Peyer's patch (tissue), 4 donors: ENCODE measurements at regions not wholly inside any gene's neighbourhood (a gene's known extent, or its start where the extent isn't known, plus 50 kb on each side); places are given as distances from the start of the nearest gene placed in this dataset.

Experiments
- DNase-seq, 3 donors: peaks; one replicate each; pipeline ENCODE4 v3.0.0-alpha.2; 2017 to 2019
- H3K27ac ChIP-seq, 4 donors: fragments of 200-600 bp; sonication (generic); one replicate each; pipeline ENCODE4 v1.5.1; 2016 to 2019
- H3K27me3 ChIP-seq, 2 donors: fragments of 200-600 bp; sonication (generic); one replicate each; pipeline ENCODE4 v1.5.1; 2019
- H3K36me3 ChIP-seq, 3 donors: fragments of 200-600 bp; sonication (generic); one replicate each; pipeline ENCODE4 v1.5.1; 2016 to 2019
- H3K4me1 ChIP-seq, 4 donors: fragments of 200-600 bp; sonication (generic); one replicate each; pipeline ENCODE4 v1.5.1; 2016 to 2019
- H3K4me3 ChIP-seq, 4 donors: fragments of 200-600 bp; sonication (generic); 1 replicate in 3 of 4; 2 replicates in 1 of 4; pipeline ENCODE4 v1.5.1; 2016 to 2019; ENCODE audit warnings: mild to moderate bottlenecking in 1 of 4
- H3K9me3 ChIP-seq, 4 donors: fragments of 200-600 bp; sonication (generic); one replicate each; pipeline ENCODE4 v1.5.1; 2016 to 2019; ENCODE audit warnings: mild to moderate bottlenecking in 1 of 4
- CTCF ChIP-seq, 6 experiments: fragments of 450-650 bp in 4 of 6; fragments of 200-600 bp in 2 of 6; sonication (generic) in 1 of 6; IDR thresholded peaks; one replicate each; pipeline ENCODE4 v1.5.1; 2017 to 2019; ENCODE audit warnings: antibody characterized with exemption in 6 of 6, mild to moderate bottlenecking in 3 of 6, moderate library complexity in 1 of 6
- POLR2A ChIP-seq, 2 donors: fragments of 450-650 bp; IDR thresholded peaks; one replicate each; pipeline ENCODE4 v1.5.1; 2017; ENCODE audit warnings: antibody characterized with exemption in 2 of 2, mild to moderate bottlenecking in 2 of 2, moderate library complexity in 2 of 2

GRCh38 chr10:123454987-123455386, 211.2 kb upstream of the GPR26 start:
- H3K4me1 ChIP-seq: no peaks in the 10 kb centered on the region
- H3K27me3 ChIP-seq: no peaks in the 10 kb centered on the region
- H3K36me3 ChIP-seq: no peaks in the 10 kb centered on the region
- H3K27ac ChIP-seq: no peak overlapping the region
- no peak for TF ChIP-seq POLR2A (IDR thresholded peaks at IDR 0.05)
- no peak for TF ChIP-seq CTCF (IDR thresholded peaks at IDR 0.05)
- no peak overlapping the region for H3K4me3 ChIP-seq
- no peak for DNase-seq
- H3K9me3 ChIP-seq: no peaks in the 10 kb centered on the region

GRCh38 chr10:123455861-123456260, 210.3 kb upstream of the GPR26 start:
- Histone ChIP-seq H3K4me3 (no peak overlapping the region), H3K9me3 (no peaks in the 10 kb centered on the region), H3K27me3 (no peaks in the 10 kb centered on the region), H3K27ac (no peak overlapping the region), H3K4me1 (no peaks in the 10 kb centered on the region), H3K36me3 (no peaks in the 10 kb centered on the region)
- DNase-seq: no peak
- no peak for TF ChIP-seq POLR2A (IDR thresholded peaks at IDR 0.05)
- TF ChIP-seq CTCF (IDR thresholded peaks at IDR 0.05): no peak

GRCh38 chr10:123458933-123459332, 207.2 kb upstream of the GPR26 start:
- no peak overlapping the region for H3K27ac ChIP-seq
- DNase-seq: no peak

GRCh38 chr10:123459371-123460091, 206.6 kb upstream of the GPR26 start:
- Histone ChIP-seq H3K36me3 (no peaks in the 10 kb centered on the region), H3K27me3 (no peaks in the 10 kb centered on the region), H3K4me1 (no peaks in the 10 kb centered on the region), H3K4me3 (no peak overlapping the region), H3K9me3 (no peaks in the 10 kb centered on the region), H3K27ac (no peak overlapping the region)
- no peak for DNase-seq
- TF ChIP-seq CTCF (IDR thresholded peaks at IDR 0.05): no peak

More at GRCh38 chr10:123458933-123459332, 207.2 kb upstream of the GPR26 start:
- H3K27me3 ChIP-seq: no peaks in the 10 kb centered on the region
- TF ChIP-seq POLR2A (IDR thresholded peaks at IDR 0.05): no peak
- no peak for TF ChIP-seq CTCF (IDR thresholded peaks at IDR 0.05)
- no peaks in the 10 kb centered on the region for H3K4me1 ChIP-seq
- no peak overlapping the region for H3K4me3 ChIP-seq
- H3K36me3 ChIP-seq: no peaks in the 10 kb centered on the region
- H3K9me3 ChIP-seq: no peaks in the 10 kb centered on the region

- TF ChIP-seq POLR2A (IDR thresholded peaks at IDR 0.05) (no peak), CTCF (IDR thresholded peaks at IDR 0.05) (no peak)
- H3K9me3 ChIP-seq: no peaks in the 10 kb centered on the region
- no peak overlapping the region for H3K4me3 ChIP-seq
- no peaks in the 10 kb centered on the region for H3K4me1 ChIP-seq
- H3K36me3 ChIP-seq: no peaks in the 10 kb centered on the region
- H3K27ac ChIP-seq: no peak overlapping the region
- no peak for DNase-seq
- no peaks in the 10 kb centered on the region for H3K27me3 ChIP-seq
Observed at GRCh38 chr10:123462246-123462645, 203.9 kb upstream of the GPR26 start.

GRCh38 chr10:123462756-123463155, 203.4 kb upstream of the GPR26 start:
- Histone ChIP-seq H3K4me3 (no peak overlapping the region), H3K9me3 (no peaks in the 10 kb centered on the region), H3K27ac (no peak overlapping the region), H3K4me1 (no peaks in the 10 kb centered on the region), H3K27me3 (no peaks in the 10 kb centered on the region), H3K36me3 (no peaks in the 10 kb centered on the region)
- TF ChIP-seq CTCF (IDR thresholded peaks at IDR 0.05) (no peak), POLR2A (IDR thresholded peaks at IDR 0.05) (no peak)
- DNase-seq: no peak
